ENCODE measurements at regions not wholly inside any gene's neighbourhood (a gene's known extent, or its start where the extent isn't known, plus 50 kb on each side); places are given as distances from the start of the nearest gene placed in this dataset.
"Not testable (repeated sequence)": the region's sequence is repeated elsewhere in the genome, so short reads cannot be mapped to it uniquely, and the experiment has no call there.

DNA sequence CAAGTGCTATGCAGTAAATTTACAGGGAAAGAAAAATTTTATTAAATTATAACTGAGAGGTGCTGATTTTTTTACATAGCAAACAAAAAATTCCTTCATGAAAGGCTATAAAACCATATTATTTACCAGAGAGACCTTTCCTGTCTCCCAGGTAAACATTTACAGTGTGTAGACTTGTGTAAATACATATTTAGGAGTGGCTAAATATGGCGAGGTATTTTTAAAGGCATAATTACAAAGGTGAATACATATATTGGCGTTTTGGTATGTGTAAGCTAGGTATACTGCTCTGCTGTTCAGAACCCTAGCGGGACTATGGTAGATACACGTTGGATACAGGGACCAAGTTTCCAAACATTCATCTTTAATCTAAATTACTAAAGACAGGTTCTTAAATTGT, 170.6 kb upstream of the MEF2C start:
- DNase-seq, result no peak

DNA sequence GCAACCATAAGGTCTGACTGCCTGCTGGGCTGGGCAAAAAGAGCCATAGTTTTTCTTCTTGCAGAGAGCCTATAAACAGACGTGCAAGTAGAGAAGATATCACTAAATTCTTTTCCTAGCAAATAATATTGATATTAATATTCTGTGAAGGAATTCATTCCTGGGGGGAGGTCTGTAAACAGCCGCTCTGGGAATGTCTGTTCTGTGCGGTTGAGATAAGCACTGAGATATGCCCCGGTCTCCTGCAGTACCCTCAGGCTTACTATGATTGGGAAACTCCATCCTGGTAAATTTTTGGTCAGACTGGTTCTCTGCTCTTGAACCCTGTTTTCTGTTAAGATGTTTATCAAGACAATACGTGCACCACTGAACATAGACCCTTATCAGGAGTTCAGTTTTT, 167.1 kb upstream of the MEF2C start:
- not testable (repeated sequence) for DNase-seq

DNA sequence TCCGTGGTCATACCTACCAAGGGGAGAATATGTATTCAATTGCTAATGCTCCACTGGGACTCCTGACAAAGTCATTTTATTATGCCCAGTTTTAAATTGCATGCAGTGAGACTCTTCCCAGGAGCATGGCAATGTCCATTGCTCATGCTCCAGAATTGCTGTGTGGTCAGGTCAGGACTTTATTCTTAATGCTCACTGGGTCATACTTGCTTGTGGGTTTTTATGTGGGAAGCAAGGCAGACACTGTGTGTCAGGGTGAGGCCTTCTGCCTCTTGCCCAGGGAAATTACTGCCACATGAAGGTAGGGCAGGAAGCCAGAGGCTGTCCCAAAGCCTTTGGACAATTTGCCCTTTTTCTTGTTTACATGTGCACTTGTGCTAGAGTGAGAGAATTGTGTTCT, 164.6 kb upstream of the MEF2C start:
- peak; percentile 26 for DNase-seq

DNA sequence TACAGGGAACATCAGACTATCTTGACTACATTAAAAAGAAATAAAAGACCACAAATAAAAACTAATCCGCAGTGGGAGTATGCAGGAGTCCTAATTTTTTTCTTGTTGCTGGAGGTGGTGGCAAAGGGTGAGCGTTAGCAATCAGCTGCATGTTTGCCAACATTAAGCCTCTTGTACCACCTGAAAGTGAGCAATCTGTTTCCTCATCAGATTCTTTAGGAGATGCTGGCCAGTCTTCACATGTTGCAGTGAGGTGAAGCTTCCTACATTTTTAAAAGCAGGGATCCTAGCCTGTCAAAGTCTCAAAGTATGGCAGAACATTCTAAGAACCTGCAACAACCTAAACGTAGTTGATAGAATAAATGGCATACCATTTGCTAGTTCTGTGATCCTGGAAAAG, 162.2 kb upstream of the MEF2C start:
- no peak for DNase-seq

DNA sequence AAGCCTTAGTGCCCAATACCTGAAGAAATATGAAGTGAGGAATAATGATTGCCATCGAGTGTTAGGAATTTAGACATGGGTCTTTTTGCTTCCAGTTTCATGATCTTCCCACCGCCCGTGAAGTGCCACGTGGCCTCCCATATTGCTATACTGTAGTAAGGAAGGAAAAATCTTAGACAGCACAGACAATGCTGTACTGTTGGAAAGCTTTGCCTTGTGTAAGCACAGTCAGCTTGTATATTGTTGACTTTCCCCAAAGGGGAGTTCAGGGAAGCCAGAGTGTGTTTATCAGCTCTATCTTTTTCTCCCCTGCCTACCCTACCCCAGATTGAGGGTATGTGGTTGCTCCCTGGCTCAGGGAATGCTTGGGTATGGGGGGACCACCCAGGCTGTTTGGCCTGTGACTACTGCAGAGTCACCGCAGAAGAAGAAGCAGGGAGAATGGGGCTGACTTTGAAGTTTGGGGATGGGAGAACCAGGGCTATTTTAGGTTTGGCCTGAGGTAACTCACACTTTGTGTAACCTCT, 161.8 kb upstream of the MEF2C start:
- no peak for DNase-seq

DNA sequence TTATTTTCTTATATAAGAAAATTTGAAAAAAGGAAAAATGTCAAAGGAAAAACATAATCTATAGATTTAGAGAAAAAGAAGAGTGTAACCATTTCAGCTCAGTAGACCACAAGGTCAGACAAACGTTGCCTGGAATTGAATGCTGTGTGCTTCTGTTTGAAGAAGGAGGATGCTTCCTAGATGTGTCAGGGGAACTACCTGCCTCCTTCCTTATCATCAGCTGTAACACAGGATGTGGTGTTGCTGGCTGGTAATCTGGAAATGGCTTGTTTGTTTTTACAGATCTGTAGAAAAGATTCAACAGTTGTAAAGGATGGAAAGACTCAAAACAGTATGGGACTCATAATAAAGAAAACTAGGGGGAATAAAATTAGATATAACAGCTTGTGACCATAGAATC, 160.7 kb upstream of the MEF2C start:
- DNase-seq, result no peak

DNA sequence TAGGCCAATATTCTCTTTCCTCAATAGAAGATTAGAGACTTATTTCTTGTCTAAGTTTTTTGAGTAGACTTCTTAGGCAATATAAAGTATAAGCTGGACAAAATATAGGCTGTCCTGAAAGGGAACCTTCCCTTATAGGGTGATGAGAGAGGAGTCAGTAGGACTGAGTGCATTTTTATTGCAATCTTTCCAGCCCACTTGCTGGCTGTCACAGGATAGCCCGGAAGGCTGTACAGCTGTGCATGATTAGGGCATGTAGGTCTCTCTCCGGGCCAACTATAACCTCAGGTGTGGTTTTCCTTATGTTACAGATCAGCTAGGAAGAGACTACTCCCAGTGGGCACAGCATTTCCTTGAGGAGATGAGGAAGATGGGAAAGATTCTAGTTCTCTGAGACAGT, 159.8 kb upstream of the MEF2C start:
- DNase-seq, result no peak

DNA sequence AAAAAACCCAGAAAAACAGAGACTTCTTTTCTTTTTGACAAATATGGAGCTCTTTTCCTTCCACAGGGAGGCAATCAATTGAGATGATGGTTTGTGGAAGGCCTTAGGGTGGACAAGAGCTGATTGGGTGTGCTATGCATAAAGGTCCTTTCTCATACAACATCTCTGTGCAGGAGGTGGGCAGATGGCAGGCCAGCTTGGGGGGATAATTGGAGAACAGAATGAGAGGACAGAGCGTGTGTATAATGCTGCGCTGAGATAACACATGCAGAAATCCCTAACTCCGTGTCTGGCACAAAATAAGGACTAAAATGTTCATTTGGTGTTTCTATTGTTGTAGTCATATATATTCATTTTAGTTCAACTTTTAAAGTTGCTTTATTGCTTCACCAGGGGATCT, 159.0 kb upstream of the MEF2C start:
- no peak for DNase-seq

DNA sequence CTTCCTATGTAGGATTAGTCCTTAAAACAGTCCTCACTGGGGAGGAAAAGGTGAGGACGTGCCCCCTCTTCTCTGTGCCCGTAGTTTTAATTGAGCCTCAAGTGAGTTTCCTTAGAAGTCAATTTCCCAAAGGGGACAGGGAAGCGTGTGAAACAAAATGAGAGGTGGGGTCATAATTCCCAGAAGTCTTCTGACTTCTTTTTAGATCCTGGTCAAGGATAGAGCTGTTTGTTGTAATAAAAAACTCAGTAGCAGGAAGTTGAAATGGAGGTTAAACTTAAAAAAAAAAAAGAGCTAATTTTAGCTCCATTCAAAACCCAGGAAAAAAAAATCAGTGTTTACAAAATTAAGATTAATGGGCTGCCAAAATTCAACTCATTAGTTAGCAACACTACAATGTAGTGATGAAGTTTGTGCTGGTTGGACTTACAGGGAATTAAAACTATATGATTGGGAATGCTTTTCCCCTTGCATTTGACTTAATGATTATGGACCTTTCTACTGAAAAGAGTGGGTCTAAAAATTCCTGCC, 158.3 kb upstream of the MEF2C start:
- DNase-seq, result no peak

DNA sequence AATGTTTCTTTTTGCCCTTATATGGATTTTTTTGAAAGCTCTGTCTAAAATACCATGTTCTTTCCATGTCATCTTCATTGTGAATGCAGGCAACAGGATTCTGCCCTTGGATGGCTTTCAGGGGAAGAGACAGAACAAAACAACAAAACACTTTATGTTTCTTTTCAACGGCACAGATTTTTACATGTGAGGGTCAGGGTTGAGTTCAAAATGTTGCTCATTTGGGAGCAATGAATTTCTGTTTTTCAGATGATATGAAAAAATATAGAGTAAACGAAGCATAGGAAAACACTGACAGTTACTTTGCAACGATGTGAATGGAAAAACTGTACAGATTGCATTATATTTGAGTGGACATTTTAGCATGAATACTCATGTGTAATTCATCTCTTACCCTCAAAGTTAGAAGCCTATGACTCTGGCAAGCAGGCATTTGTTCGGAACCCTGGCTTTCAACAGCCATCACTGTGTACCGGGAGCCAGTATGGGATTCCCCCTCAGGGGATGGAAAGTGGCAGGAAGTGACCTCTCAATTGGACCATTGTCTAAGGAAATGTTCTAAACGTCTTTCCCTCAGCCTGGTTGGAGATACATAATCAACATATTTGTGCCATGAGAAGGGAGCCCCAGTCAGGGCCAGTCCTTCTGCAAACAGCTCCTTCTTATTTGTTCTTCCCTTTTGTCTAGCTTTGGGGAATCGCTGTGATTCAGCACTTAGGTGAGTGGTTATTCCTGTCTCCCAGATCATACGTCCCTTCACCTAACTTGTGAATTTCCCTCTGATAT, 153.9 kb upstream of the MEF2C start:
- DNase-seq, result no peak

DNA sequence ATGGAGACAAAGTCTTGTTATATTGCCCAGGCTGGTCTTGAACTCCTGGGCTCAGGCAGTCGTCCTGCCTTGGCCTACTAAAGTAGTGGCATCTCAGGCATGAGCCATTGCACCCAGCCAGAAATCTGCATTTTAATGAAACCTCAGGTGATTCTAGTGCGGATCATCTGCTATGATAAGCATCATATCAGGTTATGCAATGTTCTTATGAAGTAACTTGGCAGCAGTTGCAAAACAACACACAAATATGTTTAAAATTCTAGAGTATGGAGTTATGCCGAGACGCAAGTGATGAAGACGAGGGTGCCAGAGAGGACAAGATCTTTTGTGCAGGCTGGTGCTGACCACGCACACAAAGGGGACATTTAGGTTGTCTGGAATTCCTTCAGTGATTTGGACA, 153.2 kb upstream of the MEF2C start:
- DNase-seq, result no peak

DNA sequence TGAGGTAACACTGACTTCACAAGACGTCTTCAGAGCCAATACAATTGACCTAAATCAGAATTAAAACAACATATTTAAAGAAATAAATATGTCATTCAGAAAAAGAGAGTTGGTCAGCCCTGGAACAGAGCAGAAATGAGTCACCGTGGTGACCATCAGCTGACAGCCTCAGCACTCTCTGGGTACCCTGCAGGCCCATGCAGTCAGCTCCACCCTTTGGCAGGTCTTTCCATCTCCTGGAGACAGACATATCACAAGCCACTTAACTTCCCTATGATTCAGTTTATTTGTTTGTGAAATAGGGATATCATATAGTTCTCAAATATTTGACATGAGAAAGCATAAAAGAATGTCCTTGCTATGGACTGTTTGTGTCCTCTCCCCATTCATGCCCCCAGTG, 151.6 kb upstream of the MEF2C start:
- no peak for DNase-seq

DNA sequence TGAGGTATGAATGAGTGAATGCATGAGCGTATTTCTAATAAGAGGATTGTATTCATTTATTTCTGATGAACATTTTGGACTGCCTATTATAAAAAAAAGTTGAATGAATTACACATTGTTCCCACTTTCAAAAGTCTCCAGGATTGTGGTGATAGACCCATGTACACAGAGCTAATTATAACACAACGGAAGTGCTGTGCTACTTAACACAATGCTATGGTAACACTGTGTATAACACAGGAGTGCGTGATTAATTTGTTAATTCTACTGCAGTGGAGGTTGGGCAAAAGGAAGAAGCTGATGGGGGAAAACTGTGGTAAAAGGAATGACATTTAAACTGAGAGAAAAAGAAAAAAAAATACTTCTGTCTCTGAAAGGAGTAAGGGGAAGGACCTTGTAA, 147.8 kb upstream of the MEF2C start:
- DNase-seq, result no peak

DNA sequence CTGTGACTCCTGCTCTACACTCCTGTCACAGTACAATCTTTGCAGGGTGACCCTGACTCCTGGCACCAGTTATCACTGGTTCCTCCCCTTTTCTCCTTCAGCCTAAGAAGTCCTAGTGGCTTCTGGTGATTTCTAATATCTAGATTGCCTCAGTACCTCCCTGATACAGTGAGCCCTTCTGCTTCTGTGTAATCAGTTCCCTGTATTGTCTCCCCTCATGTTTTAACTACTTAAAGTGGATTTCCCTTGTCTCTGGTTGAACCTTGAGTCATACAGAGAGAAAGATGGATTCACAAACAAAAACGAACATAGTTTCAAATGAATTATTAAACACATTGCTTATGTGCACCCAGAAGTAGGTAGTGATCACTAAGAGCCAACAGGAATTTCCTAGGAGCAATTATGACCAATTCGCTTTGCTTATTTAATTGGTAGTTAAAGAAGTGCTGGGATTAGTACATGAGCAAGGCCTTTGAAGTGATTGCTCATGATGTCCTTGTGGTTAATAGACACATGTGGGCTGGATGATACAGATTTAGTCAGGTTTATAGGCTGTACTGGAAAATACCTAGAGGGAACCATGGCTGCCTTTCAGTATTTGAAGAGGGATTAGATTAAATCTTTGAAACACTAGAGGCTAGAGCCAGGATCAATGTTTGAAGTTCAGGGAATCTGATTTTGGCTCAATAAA, 145.8 kb upstream of the MEF2C start:
- DNase-seq, result no peak

DNA sequence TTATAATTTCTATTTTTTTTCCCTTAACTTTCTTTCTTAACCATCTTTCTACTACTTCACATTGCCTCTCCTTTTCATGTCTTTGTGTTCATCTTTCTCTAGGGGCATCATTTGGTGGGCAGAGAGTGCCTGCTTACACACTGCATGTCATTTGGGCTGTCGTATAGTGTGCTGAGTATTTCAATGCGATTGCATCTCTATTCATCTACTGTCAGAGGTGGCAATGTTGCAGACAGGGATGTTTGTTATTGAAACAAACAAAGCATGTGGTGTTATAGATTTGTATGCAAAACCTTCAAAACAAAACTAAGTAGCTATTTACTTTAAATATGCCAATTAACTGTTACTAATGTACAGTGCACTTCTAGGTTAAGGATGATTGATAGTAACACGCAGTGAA, 141.1 kb upstream of the MEF2C start:
- no peak for DNase-seq

DNA sequence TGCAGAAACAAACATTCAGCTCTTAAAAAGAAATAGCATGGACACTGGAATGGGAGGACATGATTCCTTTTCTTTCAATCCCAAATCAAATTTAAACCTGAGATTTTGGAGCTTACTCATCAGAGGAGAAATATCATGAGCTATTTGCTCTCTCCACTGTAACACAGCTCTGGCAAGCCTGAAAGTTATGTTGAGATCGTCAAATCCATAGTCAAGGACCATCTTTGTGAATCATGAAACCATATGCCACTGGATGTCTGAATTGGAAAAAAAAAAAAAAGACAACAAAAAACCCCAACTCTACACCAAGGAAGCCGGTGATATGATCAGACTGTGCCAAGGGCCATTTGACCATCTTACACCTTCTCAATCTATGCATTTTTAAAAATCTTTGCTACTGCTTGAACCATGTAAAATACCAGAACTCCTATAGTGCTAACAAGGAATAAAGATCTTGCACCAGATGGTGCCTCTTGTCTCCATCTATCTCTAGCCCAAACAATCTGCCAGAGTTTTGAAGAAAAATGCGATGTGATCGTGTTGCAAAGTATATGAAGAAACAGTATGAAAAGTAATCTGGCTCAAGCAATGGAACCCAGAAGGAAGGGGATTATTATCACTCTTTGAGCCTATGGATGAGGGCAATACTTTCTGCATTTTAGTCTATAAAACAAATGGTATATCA, 138.1 kb upstream of the MEF2C start:
- no peak for DNase-seq

DNA sequence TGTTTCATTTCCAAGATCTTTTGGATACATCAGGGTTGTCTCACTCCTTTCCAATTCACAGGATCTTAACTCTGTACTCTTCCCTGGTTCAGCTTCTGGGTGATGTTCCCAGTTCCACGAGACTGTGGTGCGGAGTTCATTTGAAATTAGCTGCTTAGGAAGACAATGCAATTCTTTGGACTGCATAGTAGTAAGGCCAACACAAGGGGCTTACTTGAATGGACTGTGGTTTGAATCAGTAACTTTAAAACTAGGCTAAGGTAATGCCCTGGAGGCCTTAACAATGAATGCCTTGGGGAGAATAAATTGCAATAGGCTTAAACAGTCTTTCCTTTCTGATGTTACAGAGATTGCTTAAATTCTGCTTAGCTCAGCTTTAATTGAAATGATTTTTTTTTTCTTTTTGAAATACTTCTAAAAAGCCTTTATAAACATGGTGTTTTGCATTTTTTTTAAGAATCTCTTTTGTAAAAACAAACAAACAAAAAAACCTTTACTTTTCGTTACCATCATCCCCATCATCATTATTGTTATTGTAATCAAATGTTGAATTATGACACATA, 133.8 kb upstream of the MEF2C start:
- no peak for DNase-seq

DNA sequence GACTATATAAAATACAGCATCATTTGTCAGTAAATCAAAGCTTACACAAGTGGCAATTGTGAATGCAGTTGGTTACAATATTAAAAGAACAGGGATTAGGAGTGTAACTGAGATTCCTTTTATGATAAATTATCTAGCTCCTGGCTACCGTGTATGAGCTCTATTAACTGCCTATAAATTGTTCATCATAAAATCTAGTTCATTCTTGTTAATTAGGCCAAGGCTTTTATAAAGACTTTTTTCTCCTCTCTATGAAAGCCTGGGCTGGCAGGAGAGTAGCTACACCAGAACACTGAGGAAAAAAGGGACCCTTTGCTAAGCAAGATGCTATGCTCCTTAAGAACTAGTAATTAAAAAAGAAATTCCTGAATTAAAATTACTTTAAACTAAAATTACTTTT, 132.4 kb upstream of the MEF2C start:
- DNase-seq, result no peak

DNA sequence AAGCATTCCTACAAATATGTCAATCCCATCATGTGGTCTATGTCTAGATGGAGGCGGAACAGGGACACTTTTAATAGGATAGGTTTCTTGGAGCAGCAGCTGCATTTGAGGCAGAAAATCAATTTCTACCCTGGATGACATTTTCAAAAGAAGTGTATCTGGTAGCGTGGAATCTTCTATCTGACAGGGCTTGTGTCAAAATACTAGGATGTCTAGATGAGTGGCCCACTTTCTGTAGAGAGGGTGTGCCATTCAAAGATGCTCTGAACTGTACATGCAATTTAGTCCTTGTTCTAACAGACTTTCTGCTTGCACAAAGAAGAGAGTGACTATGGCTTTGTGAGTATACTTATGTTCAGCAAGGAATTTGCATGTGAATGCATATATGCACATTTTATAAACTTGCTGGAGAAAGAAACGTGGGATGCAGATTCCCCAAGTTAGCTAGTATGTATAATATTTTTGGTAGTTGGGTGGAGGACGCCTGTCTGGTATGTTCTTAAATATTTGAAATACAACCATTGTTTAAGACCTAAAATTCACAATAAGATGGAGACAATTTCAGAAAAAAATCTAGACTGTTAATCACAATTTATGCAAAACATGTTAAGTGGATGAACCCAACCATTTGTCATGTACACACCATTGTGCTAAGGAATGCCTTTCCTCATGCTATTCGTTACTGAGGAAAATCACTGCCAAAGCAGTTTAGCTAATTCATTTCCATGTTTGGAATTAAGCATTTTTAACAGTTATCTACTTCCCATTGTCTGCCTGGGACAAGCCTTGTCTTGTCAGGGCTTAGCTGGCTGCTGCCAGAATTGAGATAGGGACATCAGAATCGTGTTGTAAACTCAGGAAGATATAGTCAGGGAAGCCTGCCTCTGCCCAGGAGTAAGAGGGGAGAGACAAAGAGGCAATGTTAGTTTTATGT, 129.1 kb upstream of the MEF2C start:
- no peak for DNase-seq

DNA sequence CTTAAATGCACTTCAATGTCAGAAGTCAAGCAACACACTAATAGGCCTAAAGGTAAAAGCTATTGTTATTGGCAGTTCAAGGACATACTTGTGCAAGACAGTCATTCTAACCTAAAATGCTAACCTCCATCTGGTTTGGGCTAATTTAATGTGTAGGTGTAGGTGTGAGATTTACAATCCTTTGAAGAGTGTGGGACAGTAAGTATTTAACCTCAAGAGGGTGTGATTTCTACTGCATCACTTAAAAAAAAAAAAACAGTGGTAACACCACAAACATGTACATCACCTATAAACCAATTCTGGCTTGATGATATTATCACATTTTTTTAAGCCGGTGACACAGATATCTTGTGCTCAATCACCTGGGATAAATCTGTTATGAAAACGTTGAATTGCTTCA, 127.5 kb upstream of the MEF2C start:
- no peak for DNase-seq

DNA sequence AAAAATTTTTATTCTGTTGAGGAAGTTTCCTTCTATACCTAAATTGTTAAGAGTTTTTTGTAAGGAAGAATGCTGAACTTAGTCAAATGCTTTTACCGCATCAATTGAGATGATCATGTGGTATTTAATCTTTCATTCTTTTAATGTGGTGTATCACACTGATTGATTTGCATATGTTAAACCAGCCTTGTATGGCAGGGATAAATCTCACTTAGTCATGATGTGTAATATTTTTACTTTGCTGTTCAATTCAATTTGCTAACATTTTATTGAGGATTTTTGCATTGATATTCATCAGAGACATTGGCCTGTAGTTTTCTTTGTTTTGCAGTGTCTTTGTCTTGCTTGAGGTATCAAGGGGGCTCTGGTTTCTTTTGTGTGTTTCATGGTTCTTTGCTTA, 125.3 kb upstream of the MEF2C start:
- DNase-seq, result no peak

DNA sequence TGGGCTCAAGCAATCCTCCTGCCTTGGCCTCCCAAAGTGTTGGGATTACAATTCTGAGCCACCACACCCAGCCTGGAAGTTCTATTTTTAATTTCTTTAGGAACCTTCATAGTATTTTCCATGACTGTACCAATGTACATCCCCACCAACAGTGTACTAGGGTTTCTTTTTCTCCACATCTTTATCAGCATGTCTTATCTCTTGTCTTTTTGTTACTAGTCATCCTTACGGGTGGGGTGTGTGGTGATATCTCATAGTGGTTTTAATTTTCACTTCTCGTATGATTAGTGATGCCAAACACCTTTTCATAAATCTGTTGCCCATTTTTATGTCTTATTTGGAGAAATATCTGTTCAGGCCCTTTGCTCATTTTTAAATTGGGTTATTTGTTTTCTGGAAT, 123.0 kb upstream of the MEF2C start:
- DNase-seq, result no peak
